GM23338 (cell line): ENCODE measurements at regions not wholly inside any gene's neighbourhood (a gene's known extent, or its start where the extent isn't known, plus 50 kb on each side); places are given as distances from the start of the nearest gene placed in this dataset.

Experiments
- ATAC-seq: fragments of 200-7000 bp; cut with Tn5 transposase; 3 replicates; pipeline ENCODE4 v1.9.1; 2020
- DNase-seq: peaks from one replicate; pipeline ENCODE4 v3.0.0-alpha.2; 2015; ENCODE audit warnings: low spot score
- H2AFZ ChIP-seq: fragments of 200-600 bp; sonication (generic); 2 replicates; pipeline ENCODE4 v1.8.0; 2016; ENCODE audit warnings: antibody characterized with exemption, mild to moderate bottlenecking, moderate library complexity
- H3F3A ChIP-seq: fragments of 200-600 bp; sonication (generic); replicated peaks from 2 replicates; pipeline ENCODE4 v1.8.0; 2017; ENCODE audit warnings: antibody characterized with exemption, mixed run types, low read depth
- H3K27ac ChIP-seq: fragments of 200-600 bp; sonication (generic); 2 replicates; pipeline ENCODE4 v1.6.1; 2016; ENCODE audit warnings: low read depth
- H3K27me3 ChIP-seq: fragments of 200-600 bp; sonication (generic); 2 replicates; pipeline ENCODE4 v1.8.0; 2016; ENCODE audit warnings: mild to moderate bottlenecking, mixed run types, moderate library complexity; ENCODE audit not compliant: insufficient read depth
- H3K36me3 ChIP-seq: fragments of 200-600 bp; sonication (generic); 2 replicates; pipeline ENCODE4 v1.8.0; 2016; ENCODE audit warnings: mild to moderate bottlenecking; ENCODE audit not compliant: insufficient read depth
- H3K4me1 ChIP-seq: fragments of 200-600 bp; sonication (generic); 2 replicates; pipeline ENCODE4 v1.8.0; 2016; ENCODE audit warnings: mild to moderate bottlenecking, moderate library complexity; ENCODE audit not compliant: insufficient read depth
- H3K4me2 ChIP-seq: fragments of 200-600 bp; sonication (generic); 2 replicates; pipeline ENCODE4 v1.7.1; 2017; ENCODE audit warnings: mixed run types
- H3K4me3 ChIP-seq: fragments of 200-600 bp; sonication (generic); 2 replicates; pipeline ENCODE4 v1.6.1; 2016; ENCODE audit warnings: mixed run types
- H3K79me2 ChIP-seq: fragments of 200-600 bp; sonication (generic); replicated peaks from 2 replicates; pipeline ENCODE4 v1.8.0; 2017; ENCODE audit warnings: mild to moderate bottlenecking; ENCODE audit not compliant: insufficient read depth
- H3K9me2 ChIP-seq: fragments of 200-600 bp; sonication (generic); 2 replicates; pipeline ENCODE4 v1.8.0; 2017; ENCODE audit not compliant: insufficient read depth
- H4K20me1 ChIP-seq: fragments of 200-600 bp; sonication (generic); replicated peaks from 2 replicates; pipeline ENCODE4 v1.8.0; 2017; ENCODE audit warnings: mild to moderate bottlenecking; ENCODE audit not compliant: insufficient read depth
- H3K27ac Mint-ChIP-seq: 2 replicates; pipeline ENCODE4 v1.8.0; 2020; ENCODE audit warnings: inconsistent platforms, mild to moderate bottlenecking, moderate library complexity, mixed read lengths
- H3K27me3 Mint-ChIP-seq: 3 replicates; pipeline ENCODE4 v1.8.0; 2022; ENCODE audit warnings: low read depth, mild to moderate bottlenecking, moderate library complexity, mixed read lengths, inconsistent platforms; ENCODE audit not compliant: insufficient read depth, poor library complexity
- H3K36me3 Mint-ChIP-seq: 3 replicates; pipeline ENCODE4 v1.8.0; 2021; ENCODE audit warnings: low read depth, mild to moderate bottlenecking, inconsistent platforms, moderate library complexity, mixed read lengths
- H3K4me1 Mint-ChIP-seq: 3 replicates; pipeline ENCODE4 v1.8.0; 2020; ENCODE audit warnings: mild to moderate bottlenecking, inconsistent platforms, mixed read lengths
- H3K4me3 Mint-ChIP-seq: 3 replicates; pipeline ENCODE4 v1.8.0; 2021; ENCODE audit warnings: moderate library complexity, mild to moderate bottlenecking, inconsistent platforms, mixed read lengths
- H3K9me3 Mint-ChIP-seq: 3 replicates; pipeline ENCODE4 v1.8.0; 2020; ENCODE audit warnings: moderate library complexity, mild to moderate bottlenecking, inconsistent platforms, mixed read lengths
- CREB1 ChIP-seq: fragments of 250-450 bp; sonication (Bioruptor Pico); IDR thresholded peaks from 2 replicates; pipeline ENCODE4 v1.5.0; 2020; ENCODE audit warnings: low read depth, mild to moderate bottlenecking, moderate library complexity
- CTCF ChIP-seq, 2 experiments: fragments of 200-600 bp in 1 of 2; sonication (generic) in 1 of 2; conservative IDR thresholded peaks; 2 replicates each; pipeline versions ENCODE4 v1.5.1 to v1.6.1; 2016 to 2017; ENCODE audit warnings: antibody characterized with exemption in 2 of 2, low read depth in 2 of 2, mild to moderate bottlenecking in 2 of 2, moderate library complexity in 1 of 2
- ETS1 ChIP-seq: IDR thresholded peaks from 2 replicates; pipeline ENCODE4 v1.6.1; 2016; ENCODE audit warnings: antibody characterized with exemption
- EZH2phosphoT487 ChIP-seq: fragments of 200-600 bp; sonication (generic); IDR thresholded peaks from one replicate; pipeline ENCODE4 v1.8.1; 2018; ENCODE audit warnings: antibody characterized with exemption; ENCODE audit not compliant: unreplicated experiment
- JUNB ChIP-seq: IDR thresholded peaks from one replicate; pipeline ENCODE4 v1.6.1; 2016; ENCODE audit warnings: antibody characterized with exemption; ENCODE audit not compliant: unreplicated experiment
- NANOG ChIP-seq: IDR thresholded peaks from 2 replicates; pipeline ENCODE4 v1.6.1; 2016; ENCODE audit warnings: antibody characterized with exemption, borderline replicate concordance
- POLR2AphosphoS5 ChIP-seq: IDR thresholded peaks from 2 replicates; pipeline ENCODE4 v1.6.1; 2016; ENCODE audit warnings: antibody characterized with exemption, low read depth
- REST ChIP-seq: IDR thresholded peaks from one replicate; pipeline ENCODE4 v1.6.1; 2018; ENCODE audit warnings: antibody characterized with exemption; ENCODE audit not compliant: unreplicated experiment
- STAT1 ChIP-seq: IDR thresholded peaks from one replicate; pipeline ENCODE4 v1.6.1; 2016; ENCODE audit warnings: antibody characterized with exemption; ENCODE audit not compliant: unreplicated experiment

GRCh38 chr18:6561420-6561861, 146.7 kb upstream of the L3MBTL4 start:
- H3K27me3 ChIP-seq, result no peaks in the 10 kb centered on the region
- H3F3A ChIP-seq, result 0 out of 2 replicates have a peak, but pooled peaks cover 4% of the 10 kb centered on the region
- Mint-ChIP-seq H3K9me3 (no peaks in the 10 kb centered on the region), H3K27ac (no peak overlapping the region), H3K4me1 (peaks cover 26% of the 10 kb centered on the region), H3K36me3 (no peaks in the 10 kb centered on the region; the same call in 2 of the 3 replicates), H3K4me3 (no peak overlapping the region), H3K27me3 (peaks cover 8% of the 10 kb centered on the region)
- no peaks in the 10 kb centered on the region for H3K79me2 ChIP-seq
- H3K4me1 ChIP-seq, result peaks cover 22% of the 10 kb centered on the region; the same call in 1 of the 2 replicates
- DNase-seq (no peak), ATAC-seq (no peak)
- H3K9me2 ChIP-seq, result no peaks in the 10 kb centered on the region
- H4K20me1 ChIP-seq, result no peaks in the 10 kb centered on the region
- H3K4me3 ChIP-seq, result no peak overlapping the region
- no peak overlapping the region for H3K27ac ChIP-seq
- H3K4me2 ChIP-seq, result no peak overlapping the region
- no peak for TF ChIP-seq ETS1
- TF ChIP-seq POLR2AphosphoS5, result no peak
- no peak for TF ChIP-seq JUNB
- TF ChIP-seq REST, result no peak
- no peak for TF ChIP-seq STAT1
- TF ChIP-seq NANOG, result no peak
- H2AFZ ChIP-seq, result no peak overlapping the region; the same call in 1 of the 2 replicates
- no peaks in the 10 kb centered on the region for H3K36me3 ChIP-seq

- Histone ChIP-seq H3K27ac (no peak overlapping the region), H3K4me2 (no peak overlapping the region)
- no peak for TF ChIP-seq EZH2phosphoT487
- no peak for TF ChIP-seq CREB1 (CRISPR knock-in tag)
- no peak for TF ChIP-seq POLR2AphosphoS5
- TF ChIP-seq CTCF (conservative IDR thresholded peaks at IDR 0.05; ENCODE audit: low read depth in 2 of 2), result no peak
These were observed 147.2 kb upstream of the L3MBTL4 start for GRCh38 chr18:6561862-6562291.

More at GRCh38 chr18:6561862-6562291, 147.2 kb upstream of the L3MBTL4 start:
- peaks cover 25% of the 10 kb centered on the region for H3K4me1 Mint-ChIP-seq
- peaks cover 8% of the 10 kb centered on the region for H3K27me3 Mint-ChIP-seq
- H2AFZ ChIP-seq, result no peak overlapping the region
- H3K79me2 ChIP-seq, result no peaks in the 10 kb centered on the region
- no peaks in the 10 kb centered on the region for H4K20me1 ChIP-seq
- H3K27me3 ChIP-seq, result no peaks in the 10 kb centered on the region
- H3K36me3 ChIP-seq, result no peaks in the 10 kb centered on the region
- peaks cover 20% of the 10 kb centered on the region; the same call in 1 of the 2 replicates for H3K4me1 ChIP-seq
- H3K4me3 Mint-ChIP-seq, result no peak overlapping the region
- no peaks in the 10 kb centered on the region for H3K9me2 ChIP-seq
- H3F3A ChIP-seq, result 0 out of 2 replicates have a peak, but pooled peaks cover 4% of the 10 kb centered on the region
- ATAC-seq (no peak), DNase-seq (no peak)
- H3K27ac Mint-ChIP-seq, result no peak overlapping the region
- no peak overlapping the region for H3K4me3 ChIP-seq
- H3K9me3 Mint-ChIP-seq, result no peaks in the 10 kb centered on the region
- no peaks in the 10 kb centered on the region; the same call in 2 of the 3 replicates for H3K36me3 Mint-ChIP-seq
